CD4-positive, alpha-beta T cell (primary cell): ENCODE measurements at regions not wholly inside any gene's neighbourhood (a gene's known extent, or its start where the extent isn't known, plus 50 kb on each side); places are given as distances from the start of the nearest gene placed in this dataset.

Experiments used
- ATAC-seq: fragments of 200-7000 bp; cut with Tn5 transposase; one replicate; pipeline ENCODE4 v1.10.0; 2022; ENCODE audit warnings: mild to moderate bottlenecking; ENCODE audit not compliant: poor library complexity
- CTCF ChIA-PET: fragments of 350-600 bp; sonication (Branson Sonifier 250); formaldehyde crosslinking; loops from one replicate; lab custom pipeline; 2021; ENCODE audit warnings: antibody characterized with exemption, inconsistent platforms; lab: Charles Lee
- POLR2A ChIA-PET: fragments of 350-600 bp; sonication (Branson Sonifier 250); formaldehyde crosslinking; loops from one replicate; lab custom pipeline; 2021; ENCODE audit warnings: antibody characterized with exemption, inconsistent platforms; lab: Charles Lee
- DNase-seq, 14 experiments: peaks; one replicate each; pipeline ENCODE4 v3.0.0-alpha.2; 2013 to 2020; ENCODE audit warnings: mixed read lengths in 2 of 14
- H3K27ac ChIP-seq, 2 donors: one replicate each; pipeline versions ENCODE4 v1.5.1 to v1.7.0; 2013; ENCODE audit warnings: low read length in 2 of 2, low read depth in 1 of 2, mild to moderate bottlenecking in 1 of 2
- H3K27me3 ChIP-seq, 2 experiments: 1 replicate in 1 of 2; 2 replicates in 1 of 2; pipeline versions ENCODE4 v1.6.1 to v1.7.0; 2013; ENCODE audit warnings: low read length in 2 of 2, control low read depth in 1 of 2, mild to moderate bottlenecking in 1 of 2, moderate library complexity in 1 of 2; ENCODE audit not compliant: insufficient read depth in 2 of 2, control insufficient read depth in 1 of 2
- H3K36me3 ChIP-seq: one replicate; pipeline ENCODE4 v1.6.1; 2013; ENCODE audit warnings: low read length, control low read depth; ENCODE audit not compliant: insufficient read depth
- H3K4me1 ChIP-seq: one replicate; pipeline ENCODE4 v1.6.1; 2013; ENCODE audit warnings: low read length, control low read depth; ENCODE audit not compliant: insufficient read depth
- H3K4me3 ChIP-seq: one replicate; pipeline ENCODE4 v1.5.1; 2013; ENCODE audit warnings: mild to moderate bottlenecking, low read length, moderate library complexity
- H3K9me3 ChIP-seq, 2 experiments: 1 replicate in 1 of 2; 2 replicates in 1 of 2; pipeline versions ENCODE4 v1.6.1 to v1.7.0; 2013; ENCODE audit warnings: low read length in 2 of 2, mild to moderate bottlenecking in 2 of 2, control low read depth in 1 of 2, moderate library complexity in 1 of 2; ENCODE audit not compliant: control insufficient read depth in 1 of 2, insufficient read depth in 1 of 2
- H3K27ac Mint-ChIP-seq: one replicate; pipeline ENCODE4 v1.8.0; 2020; ENCODE audit warnings: mixed read lengths
- H3K27me3 Mint-ChIP-seq: one replicate; pipeline ENCODE4 v1.8.0; 2021; ENCODE audit warnings: mixed read lengths
- H3K36me3 Mint-ChIP-seq: one replicate; pipeline ENCODE4 v1.8.0; 2021; ENCODE audit warnings: low read depth, mixed read lengths
- H3K4me1 Mint-ChIP-seq: one replicate; pipeline ENCODE4 v1.8.0; 2021; ENCODE audit warnings: low read depth, mixed read lengths
- H3K4me3 Mint-ChIP-seq: one replicate; pipeline ENCODE4 v1.8.0; 2020; ENCODE audit warnings: mild to moderate bottlenecking, mixed read lengths
- H3K9me3 Mint-ChIP-seq: one replicate; pipeline ENCODE4 v1.8.0; 2020; ENCODE audit warnings: mixed read lengths
- CTCF ChIP-seq: fragments of 200-600 bp; IDR thresholded peaks from one replicate; pipeline ENCODE4 v1.8.0; 2022; ENCODE audit warnings: antibody characterized with exemption, mild to moderate bottlenecking
- intact Hi-C, 2 experiments: fragments of 100-400 bp; cut with DNase I in 1 of 2; cut with micrococcal nuclease in 1 of 2; formaldehyde crosslinking; loops; one replicate each; pipeline versions ENCODE4 v1.15.1 to v1.9.0; 2023 to 2025; cut with DNase I, micrococcal nuclease

GRCh38 chr12:115090783-115091182 is 406.8 kb upstream of the TBX3 start:
- Mint-ChIP-seq H3K27ac (no peak overlapping the region), H3K9me3 (peaks cover 19% of the 10 kb centered on the region), H3K4me1 (no peaks in the 10 kb centered on the region), H3K4me3 (no peak overlapping the region), H3K36me3 (no peaks in the 10 kb centered on the region), H3K27me3 (no peaks in the 10 kb centered on the region)
- TF ChIP-seq CTCF: no peak
- no peak overlapping the region for H3K4me3 ChIP-seq
- H3K4me1 ChIP-seq: no peaks in the 10 kb centered on the region
- intact Hi-C loops: no loop called here
- ChIA-PET CTCF (no interaction called here), POLR2A (no interaction called here)
- H3K27me3 ChIP-seq: no peaks in the 10 kb centered on the region
- ATAC-seq: no peak
- H3K9me3 ChIP-seq: peaks cover 0 to 9% of the 10 kb centered on the region in 2 experiments
- no peaks in the 10 kb centered on the region for H3K36me3 ChIP-seq
- no peak overlapping the region for H3K27ac ChIP-seq
- DNase-seq: no peak

- Mint-ChIP-seq H3K27ac (no peak overlapping the region), H3K4me3 (no peak overlapping the region), H3K36me3 (no peaks in the 10 kb centered on the region), H3K9me3 (peaks cover 19% of the 10 kb centered on the region), H3K27me3 (no peaks in the 10 kb centered on the region), H3K4me1 (no peaks in the 10 kb centered on the region)
- Histone ChIP-seq H3K27ac (no peak overlapping the region), H3K36me3 (no peaks in the 10 kb centered on the region), H3K4me1 (no peaks in the 10 kb centered on the region), H3K4me3 (no peak overlapping the region), H3K27me3 (no peaks in the 10 kb centered on the region), H3K9me3 (peaks cover 0 to 9% of the 10 kb centered on the region in 2 experiments)
- ATAC-seq (no peak), DNase-seq (no peak)
- intact Hi-C loops: no loop called here
- POLR2A ChIA-PET: no interaction called here
- TF ChIP-seq CTCF: no peak
- CTCF ChIA-PET: no interaction called here
Measured at GRCh38 chr12:115088995-115089841, 405.2 kb upstream of the TBX3 start.

- no peaks in the 10 kb centered on the region for H3K4me1 Mint-ChIP-seq
- CTCF ChIA-PET: no interaction called here
- ATAC-seq: no peak
Measured at GRCh38 chr12:115088328-115088994, 404.5 kb upstream of the TBX3 start.

More at GRCh38 chr12:115088328-115088994, 404.5 kb upstream of the TBX3 start:
- H3K9me3 ChIP-seq: peaks cover 0 to 9% of the 10 kb centered on the region in 2 experiments
- Mint-ChIP-seq H3K27me3 (no peaks in the 10 kb centered on the region), H3K27ac (no peak overlapping the region), H3K36me3 (no peaks in the 10 kb centered on the region), H3K4me3 (no peak overlapping the region), H3K9me3 (peaks cover 19% of the 10 kb centered on the region)
- H3K36me3 ChIP-seq: no peaks in the 10 kb centered on the region
- H3K4me1 ChIP-seq: no peaks in the 10 kb centered on the region
- intact Hi-C loops: no loop called here
- H3K4me3 ChIP-seq: no peak overlapping the region
- no peak for TF ChIP-seq CTCF
- POLR2A ChIA-PET: no interaction called here
- H3K27me3 ChIP-seq: no peaks in the 10 kb centered on the region
- no peak overlapping the region for H3K27ac ChIP-seq
- no peak for DNase-seq
